Parathyroid adenoma (tissue), 2 donors: ENCODE measurements at regions not wholly inside any gene's neighbourhood (a gene's known extent, or its start where the extent isn't known, plus 50 kb on each side); places are given as distances from the start of the nearest gene placed in this dataset.

ENCODE experiments used
- H2AFZ ChIP-seq: fragments of 300-600 bp; sonication (generic); one replicate; pipeline ENCODE4 v1.7.0; 2017; ENCODE audit warnings: antibody characterized with exemption, mild to moderate bottlenecking
- H3K27ac ChIP-seq: fragments of 300-600 bp; sonication (generic); one replicate; pipeline ENCODE4 v1.7.0; 2017
- H3K27me3 ChIP-seq: fragments of 300-600 bp; sonication (generic); one replicate; pipeline ENCODE4 v1.7.0; 2017; ENCODE audit warnings: low read length; ENCODE audit not compliant: control insufficient read depth, insufficient read depth
- H3K36me3 ChIP-seq: fragments of 300-600 bp; sonication (generic); one replicate; pipeline ENCODE4 v1.7.0; 2017; ENCODE audit warnings: low read length; ENCODE audit not compliant: control insufficient read depth, insufficient read depth
- H3K4me1 ChIP-seq: fragments of 300-600 bp; sonication (generic); one replicate; pipeline ENCODE4 v1.7.0; 2017; ENCODE audit warnings: control low read depth
- H3K4me2 ChIP-seq: fragments of 300-600 bp; sonication (generic); one replicate; pipeline ENCODE4 v1.7.0; 2017; ENCODE audit warnings: low read length
- H3K4me3 ChIP-seq: fragments of 300-600 bp; sonication (generic); one replicate; pipeline ENCODE4 v1.7.0; 2017; ENCODE audit warnings: low read depth, low read length
- H3K79me2 ChIP-seq: fragments of 300-600 bp; sonication (generic); one replicate; pipeline ENCODE4 v1.7.0; 2017; ENCODE audit warnings: control low read depth
- H3K9ac ChIP-seq: fragments of 300-600 bp; sonication (generic); one replicate; pipeline ENCODE4 v1.7.0; 2017; ENCODE audit warnings: mild to moderate bottlenecking
- H3K9me3 ChIP-seq: fragments of 300-600 bp; sonication (generic); one replicate; pipeline ENCODE4 v1.7.0; 2017; ENCODE audit warnings: low read length; ENCODE audit not compliant: control insufficient read depth
- TF ChIP-seq, protein P1 (sequence below): fragments of 300-600 bp; sonication (generic); IDR thresholded peaks from one replicate; pipeline ENCODE4 v1.7.0; 2017; ENCODE audit warnings: antibody characterized with exemption, mild to moderate bottlenecking
- donor health status: primary hyperparathyroidism.

DNA sequence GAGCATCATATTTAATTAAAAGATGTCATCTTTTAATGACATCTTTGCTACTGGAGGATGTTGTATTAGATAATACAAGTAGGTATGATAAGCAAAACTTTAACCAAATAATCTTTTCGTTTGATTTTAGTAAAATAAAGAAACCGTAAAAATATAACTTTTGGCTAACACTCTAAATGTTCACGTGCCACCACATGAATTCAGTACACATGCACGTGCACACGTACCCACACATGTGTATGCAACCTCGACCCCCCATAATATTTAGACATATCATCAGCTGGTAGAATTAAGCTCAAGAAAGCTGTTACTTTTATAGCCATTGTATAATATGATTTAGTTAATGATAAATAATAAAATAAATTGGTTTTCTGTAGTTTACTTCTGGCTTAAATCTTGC, 566.6 kb upstream of the FBXO33 start:
- no peak overlapping the region for H3K4me2 ChIP-seq
- H3K36me3 ChIP-seq = no peaks in the 10 kb centered on the region
- no peak overlapping the region for H2AFZ ChIP-seq
- no peak overlapping the region for H3K9ac ChIP-seq
- no peaks in the 10 kb centered on the region for H3K27me3 ChIP-seq
- H3K4me1 ChIP-seq = no peaks in the 10 kb centered on the region
- no peaks in the 10 kb centered on the region for H3K9me3 ChIP-seq
- H3K4me3 ChIP-seq = no peak overlapping the region
- TF ChIP-seq, protein P1, sequence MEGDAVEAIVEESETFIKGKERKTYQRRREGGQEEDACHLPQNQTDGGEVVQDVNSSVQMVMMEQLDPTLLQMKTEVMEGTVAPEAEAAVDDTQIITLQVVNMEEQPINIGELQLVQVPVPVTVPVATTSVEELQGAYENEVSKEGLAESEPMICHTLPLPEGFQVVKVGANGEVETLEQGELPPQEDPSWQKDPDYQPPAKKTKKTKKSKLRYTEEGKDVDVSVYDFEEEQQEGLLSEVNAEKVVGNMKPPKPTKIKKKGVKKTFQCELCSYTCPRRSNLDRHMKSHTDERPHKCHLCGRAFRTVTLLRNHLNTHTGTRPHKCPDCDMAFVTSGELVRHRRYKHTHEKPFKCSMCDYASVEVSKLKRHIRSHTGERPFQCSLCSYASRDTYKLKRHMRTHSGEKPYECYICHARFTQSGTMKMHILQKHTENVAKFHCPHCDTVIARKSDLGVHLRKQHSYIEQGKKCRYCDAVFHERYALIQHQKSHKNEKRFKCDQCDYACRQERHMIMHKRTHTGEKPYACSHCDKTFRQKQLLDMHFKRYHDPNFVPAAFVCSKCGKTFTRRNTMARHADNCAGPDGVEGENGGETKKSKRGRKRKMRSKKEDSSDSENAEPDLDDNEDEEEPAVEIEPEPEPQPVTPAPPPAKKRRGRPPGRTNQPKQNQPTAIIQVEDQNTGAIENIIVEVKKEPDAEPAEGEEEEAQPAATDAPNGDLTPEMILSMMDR = no peak
- no peak overlapping the region for H3K27ac ChIP-seq
- H3K79me2 ChIP-seq = no peaks in the 10 kb centered on the region

DNA sequence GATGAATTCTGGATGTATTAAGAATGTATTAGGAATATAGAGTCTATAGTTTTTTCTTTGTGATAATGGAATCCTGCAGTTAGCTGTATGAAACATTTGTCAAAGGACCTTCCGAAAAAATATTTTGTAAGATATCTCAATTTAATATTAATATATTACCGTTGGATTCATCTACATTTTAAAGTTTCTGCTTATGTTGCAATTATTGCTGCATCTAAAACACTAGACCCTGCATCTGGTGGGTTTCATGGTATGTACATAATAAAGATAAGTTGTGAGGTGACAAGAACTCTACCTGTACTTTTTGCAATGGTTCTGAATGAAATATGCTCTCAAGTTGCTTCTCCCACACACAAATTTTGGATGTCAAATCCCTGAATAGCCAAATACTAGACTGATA, 565.9 kb upstream of the FBXO33 start:
- Histone ChIP-seq H3K27me3 (no peaks in the 10 kb centered on the region), H2AFZ (no peak overlapping the region), H3K4me1 (no peaks in the 10 kb centered on the region), H3K4me2 (no peak overlapping the region), H3K27ac (no peak overlapping the region), H3K36me3 (no peaks in the 10 kb centered on the region), H3K79me2 (no peaks in the 10 kb centered on the region), H3K4me3 (no peak overlapping the region), H3K9ac (no peak overlapping the region), H3K9me3 (no peaks in the 10 kb centered on the region)
- TF ChIP-seq, protein P1 = no peak

DNA sequence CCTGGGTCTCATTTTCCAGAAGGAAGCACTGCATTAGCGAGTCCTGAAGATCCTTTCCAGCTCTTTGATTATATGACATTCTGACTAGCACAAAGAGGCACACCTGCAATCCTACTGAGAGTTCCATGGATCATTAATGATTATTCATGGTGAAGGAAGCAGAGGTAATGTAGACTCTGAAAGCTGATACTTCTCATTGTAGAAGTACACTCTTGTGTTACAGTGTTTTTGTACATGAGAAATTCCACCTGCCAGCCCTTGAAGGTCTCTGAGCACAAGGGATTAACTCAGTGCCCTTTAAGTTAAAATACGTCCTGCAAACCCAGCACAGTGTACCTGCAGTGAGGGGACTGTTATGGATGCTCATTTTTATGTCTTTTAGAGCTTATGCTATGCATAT, 558.8 kb upstream of the FBXO33 start:
- Histone ChIP-seq H2AFZ (no peak overlapping the region), H3K27ac (no peak overlapping the region), H3K4me1 (no peaks in the 10 kb centered on the region), H3K4me3 (no peak overlapping the region), H3K9ac (no peak overlapping the region), H3K79me2 (no peaks in the 10 kb centered on the region), H3K36me3 (no peaks in the 10 kb centered on the region), H3K4me2 (no peak overlapping the region), H3K27me3 (no peaks in the 10 kb centered on the region), H3K9me3 (no peaks in the 10 kb centered on the region)
- TF ChIP-seq, protein P1 = no peak

DNA sequence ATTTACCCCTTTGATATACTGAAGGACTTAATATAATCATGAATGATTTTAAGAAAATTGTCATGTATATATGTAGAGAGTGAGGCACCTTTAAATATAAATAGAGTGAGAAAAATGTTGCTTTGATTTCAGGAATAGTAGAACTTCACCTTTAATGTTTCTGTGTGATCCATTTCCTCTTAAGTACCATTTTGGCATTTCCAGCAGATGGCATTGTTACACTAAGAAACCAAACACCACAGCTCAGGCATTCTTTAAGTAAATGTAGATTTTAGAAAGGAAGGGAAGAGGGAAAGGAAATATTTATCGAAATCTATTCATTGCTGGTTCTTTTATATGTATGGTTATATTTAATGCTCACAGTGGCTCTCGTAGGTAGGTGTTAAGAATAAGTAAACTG, 556.7 kb upstream of the FBXO33 start:
- Histone ChIP-seq H3K9me3 (no peaks in the 10 kb centered on the region), H3K4me2 (no peak overlapping the region), H2AFZ (no peak overlapping the region), H3K4me1 (no peaks in the 10 kb centered on the region), H3K4me3 (no peak overlapping the region), H3K27me3 (no peaks in the 10 kb centered on the region), H3K9ac (no peak overlapping the region), H3K36me3 (no peaks in the 10 kb centered on the region), H3K79me2 (no peaks in the 10 kb centered on the region), H3K27ac (no peak overlapping the region)
- TF ChIP-seq, protein P1 = no peak

DNA sequence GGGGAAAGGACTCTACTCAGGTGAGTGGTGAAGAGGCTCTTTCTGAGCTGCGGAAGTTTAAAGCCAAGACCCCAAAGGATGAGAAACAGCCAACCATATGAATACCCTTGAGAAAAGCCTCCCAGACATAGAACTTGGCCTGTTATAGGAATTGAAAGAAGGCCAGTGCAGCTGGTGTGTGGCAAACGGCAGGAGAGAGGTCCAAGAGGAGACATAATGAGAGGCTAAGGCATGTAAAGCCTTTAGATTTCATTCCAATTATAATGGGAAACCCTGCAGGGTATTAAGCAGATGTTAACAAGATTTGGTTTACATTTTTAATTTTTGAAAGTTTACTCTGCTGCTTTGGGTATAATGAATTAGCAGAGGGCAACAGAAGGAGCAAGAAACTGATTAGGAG, 552.1 kb upstream of the FBXO33 start:
- H3K4me1 ChIP-seq = no peaks in the 10 kb centered on the region
- TF ChIP-seq, protein P1 = no peak
- no peak overlapping the region for H3K4me3 ChIP-seq
- H3K4me2 ChIP-seq = no peak overlapping the region
- H3K36me3 ChIP-seq = no peaks in the 10 kb centered on the region
- H3K27me3 ChIP-seq = no peaks in the 10 kb centered on the region
- no peaks in the 10 kb centered on the region for H3K9me3 ChIP-seq
- H2AFZ ChIP-seq = no peak overlapping the region
- no peak overlapping the region for H3K27ac ChIP-seq
- no peak overlapping the region for H3K9ac ChIP-seq
- H3K79me2 ChIP-seq = no peaks in the 10 kb centered on the region
